ENCODE measurements at regions not wholly inside any gene's neighbourhood (a gene's known extent, or its start where the extent isn't known, plus 50 kb on each side); places are given as distances from the start of the nearest gene placed in this dataset.

- no peak overlapping the region for H3K27ac ChIP-seq
- TF ChIP-seq, protein P1, sequence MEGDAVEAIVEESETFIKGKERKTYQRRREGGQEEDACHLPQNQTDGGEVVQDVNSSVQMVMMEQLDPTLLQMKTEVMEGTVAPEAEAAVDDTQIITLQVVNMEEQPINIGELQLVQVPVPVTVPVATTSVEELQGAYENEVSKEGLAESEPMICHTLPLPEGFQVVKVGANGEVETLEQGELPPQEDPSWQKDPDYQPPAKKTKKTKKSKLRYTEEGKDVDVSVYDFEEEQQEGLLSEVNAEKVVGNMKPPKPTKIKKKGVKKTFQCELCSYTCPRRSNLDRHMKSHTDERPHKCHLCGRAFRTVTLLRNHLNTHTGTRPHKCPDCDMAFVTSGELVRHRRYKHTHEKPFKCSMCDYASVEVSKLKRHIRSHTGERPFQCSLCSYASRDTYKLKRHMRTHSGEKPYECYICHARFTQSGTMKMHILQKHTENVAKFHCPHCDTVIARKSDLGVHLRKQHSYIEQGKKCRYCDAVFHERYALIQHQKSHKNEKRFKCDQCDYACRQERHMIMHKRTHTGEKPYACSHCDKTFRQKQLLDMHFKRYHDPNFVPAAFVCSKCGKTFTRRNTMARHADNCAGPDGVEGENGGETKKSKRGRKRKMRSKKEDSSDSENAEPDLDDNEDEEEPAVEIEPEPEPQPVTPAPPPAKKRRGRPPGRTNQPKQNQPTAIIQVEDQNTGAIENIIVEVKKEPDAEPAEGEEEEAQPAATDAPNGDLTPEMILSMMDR (conservative IDR thresholded peaks at IDR 0.05): no peak
Observed at GRCh38 chr11:69957849-69958248, 120.3 kb upstream of the ANO1 start.

DNA sequence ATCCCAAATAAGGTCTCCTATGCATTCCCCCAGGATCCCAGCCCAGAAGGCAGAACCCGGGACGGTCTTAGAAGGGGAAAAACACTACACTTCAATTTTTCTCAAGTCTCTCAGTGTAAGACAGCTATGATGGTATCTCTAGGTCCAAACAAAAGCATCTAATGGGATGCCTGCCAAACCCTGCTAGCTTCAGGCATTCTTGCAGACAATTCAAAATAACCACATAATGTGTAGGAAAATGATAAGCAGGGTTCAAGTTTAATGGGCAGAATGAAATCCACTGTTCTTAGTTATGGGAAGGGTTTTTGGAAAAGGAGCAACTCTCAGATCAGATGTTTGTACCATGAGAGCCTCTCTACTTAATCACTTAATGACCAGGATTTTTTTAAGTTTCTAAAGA, 119.8 kb upstream of the ANO1 start:
- TF ChIP-seq, protein P1 (conservative IDR thresholded peaks at IDR 0.05): no peak
- no peak overlapping the region for H3K27ac ChIP-seq

GRCh38 chr11:69959461-69959860, 118.7 kb upstream of the ANO1 start:
- TF ChIP-seq, protein P1 (conservative IDR thresholded peaks at IDR 0.05): no peak
- no peak overlapping the region for H3K27ac ChIP-seq

DNA sequence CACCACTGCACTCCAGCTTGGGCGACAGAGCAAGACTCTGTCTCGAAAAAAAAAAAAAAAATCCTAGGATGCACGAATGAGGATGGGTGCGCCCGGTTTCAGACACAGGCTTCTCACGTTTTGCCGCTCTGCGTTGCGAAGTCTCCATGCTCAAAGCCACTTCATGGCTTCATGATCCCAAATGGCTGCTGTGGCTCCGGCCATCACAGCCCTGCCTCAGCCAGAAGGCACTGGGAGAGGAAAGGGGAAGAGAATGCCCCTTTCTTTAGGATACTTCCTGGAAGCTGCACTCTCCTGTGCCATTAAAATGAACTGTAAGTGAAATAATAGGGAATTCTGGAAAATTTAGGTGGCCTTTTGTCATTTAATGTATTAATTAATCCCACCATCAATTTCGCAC, 116.4 kb upstream of the ANO1 start:
- TF ChIP-seq, protein P1 (conservative IDR thresholded peaks at IDR 0.05): no peak
- no peak overlapping the region for H3K27ac ChIP-seq

DNA sequence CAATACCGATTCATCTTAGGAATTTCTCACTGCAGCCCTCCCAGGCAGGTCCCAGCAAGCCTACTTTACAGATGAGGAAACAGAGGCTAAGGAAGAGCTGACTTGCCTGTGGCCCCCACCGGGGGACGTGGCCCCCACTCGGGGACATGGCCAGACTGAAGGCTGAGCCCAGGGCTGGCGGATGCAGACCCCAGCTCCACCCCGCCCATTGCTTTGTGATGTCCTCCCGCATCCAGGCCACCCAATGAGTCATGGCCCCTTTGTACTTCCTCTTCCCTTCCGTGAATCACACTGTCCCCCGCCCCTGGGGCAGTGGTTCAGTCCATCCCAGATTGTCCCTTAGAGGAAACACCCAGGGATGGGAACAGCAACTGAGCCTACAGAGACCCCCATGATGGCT, 116.0 kb upstream of the ANO1 start:
- TF ChIP-seq, protein P1 (conservative IDR thresholded peaks at IDR 0.05): no peak
- no peak overlapping the region for H3K27ac ChIP-seq

GRCh38 chr11:69963533-69964246, 114.4 kb upstream of the ANO1 start:
- H3K27ac ChIP-seq: no peak overlapping the region
- TF ChIP-seq, protein P1 (conservative IDR thresholded peaks at IDR 0.05): no peak

DNA sequence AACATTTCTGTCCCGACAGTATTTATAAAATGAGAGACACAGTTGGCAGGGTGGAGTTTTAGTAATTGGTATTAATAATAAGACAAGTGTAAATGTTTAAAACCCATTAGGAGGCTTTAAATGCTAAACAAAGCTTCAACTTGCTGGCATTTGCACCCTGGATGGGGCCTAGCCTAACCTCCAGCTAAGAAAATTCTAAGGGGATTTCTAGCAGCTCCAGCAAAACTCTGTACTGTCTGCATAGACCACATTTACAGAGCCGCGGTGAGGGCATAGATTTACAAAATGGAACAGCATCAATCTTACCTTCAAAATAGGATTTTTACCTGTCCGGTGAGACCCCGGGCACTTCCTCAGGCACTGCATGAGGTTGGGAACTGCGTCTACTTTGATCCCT, 113.9 kb upstream of the ANO1 start:
- TF ChIP-seq, protein P1 (conservative IDR thresholded peaks at IDR 0.05): no peak
- H3K27ac ChIP-seq: no peak overlapping the region

Measured in VCaP (cell line).